Neural cell (in vitro differentiated cells): ENCODE measurements at regions not wholly inside any gene's neighbourhood (a gene's known extent, or its start where the extent isn't known, plus 50 kb on each side); places are given as distances from the start of the nearest gene placed in this dataset.

Source experiments
- H2AFZ ChIP-seq: fragments of 200-600, 300-800 bp; sonication (generic), shearing (Covaris generic); 2 replicates; pipeline ENCODE4 v1.6.0; 2014; ENCODE audit warnings: low read depth, mild to moderate bottlenecking, antibody characterized with exemption, low read length, moderate library complexity
- H3F3A ChIP-seq: fragments of 200-600 bp; shearing (Covaris generic); 2 replicates; pipeline ENCODE4 v1.6.1; 2016; ENCODE audit warnings: mild to moderate bottlenecking, moderate library complexity, mixed read lengths, antibody characterized with exemption, low read length; ENCODE audit not compliant: insufficient read depth, poor library complexity, severe bottlenecking
- H3K27ac ChIP-seq: fragments of 200-600, 300-800 bp; sonication (generic), shearing (Covaris generic); 2 replicates; pipeline ENCODE4 v1.5.1; 2014; ENCODE audit warnings: mild to moderate bottlenecking, low read length, moderate library complexity
- H3K27me3 ChIP-seq: fragments of 300-800, 200-600 bp; sonication (generic), shearing (Covaris generic); 2 replicates; pipeline ENCODE4 v1.6.0; 2014; ENCODE audit warnings: mild to moderate bottlenecking, low read depth, low read length, moderate library complexity; ENCODE audit not compliant: insufficient read depth
- H3K36me3 ChIP-seq: fragments of 300-800, 200-600 bp; sonication (generic), shearing (Covaris generic); 2 replicates; pipeline ENCODE4 v1.5.1; 2014; ENCODE audit warnings: mild to moderate bottlenecking, antibody characterized with exemption, low read length, moderate library complexity; ENCODE audit not compliant: insufficient read depth
- H3K4me2 ChIP-seq: fragments of 300-800, 200-600 bp; sonication (generic), shearing (Covaris generic); 2 replicates; pipeline ENCODE4 v1.6.0; 2014; ENCODE audit warnings: mild to moderate bottlenecking, low read length
- H3K4me3 ChIP-seq: fragments of 300-800, 200-600 bp; sonication (generic), shearing (Covaris generic); 2 replicates; pipeline ENCODE4 v1.5.1; 2014; ENCODE audit warnings: mild to moderate bottlenecking, low read length, moderate library complexity
- H3K79me2 ChIP-seq: fragments of 200-600 bp; shearing (Covaris generic); replicated peaks from 2 replicates; pipeline ENCODE4 v1.6.0; 2014; ENCODE audit warnings: mild to moderate bottlenecking, low read length, moderate library complexity; ENCODE audit not compliant: insufficient read depth
- H3K9ac ChIP-seq: fragments of 300-800, 200-600 bp; sonication (generic), shearing (Covaris generic); 2 replicates; pipeline ENCODE4 v1.6.1; 2016; ENCODE audit warnings: mild to moderate bottlenecking, low read length, mixed read lengths
- H3K9me2 ChIP-seq: fragments of 200-600 bp; shearing (Covaris generic); 2 replicates; pipeline ENCODE4 v1.6.1; 2016; ENCODE audit warnings: mild to moderate bottlenecking, low read length, mixed read lengths; ENCODE audit not compliant: insufficient read depth
- H3K9me3 ChIP-seq: fragments of 200-600, 300-800 bp; sonication (generic), shearing (Covaris generic); 2 replicates; pipeline ENCODE4 v1.6.1; 2016; ENCODE audit warnings: mild to moderate bottlenecking, mixed run types, low read length, moderate library complexity, mixed read lengths
- H4K20me1 ChIP-seq: fragments of 200-600 bp; shearing (Covaris generic); 2 replicates; pipeline ENCODE4 v1.6.1; 2016; ENCODE audit warnings: mild to moderate bottlenecking, mixed run types; ENCODE audit not compliant: insufficient read depth
- CTCF ChIP-seq: fragments of 450-650 bp; IDR thresholded peaks from 2 replicates; pipeline ENCODE4 v1.5.1; 2014; ENCODE audit warnings: antibody characterized with exemption, mild to moderate bottlenecking, moderate library complexity; ENCODE audit not compliant: poor library complexity, severe bottlenecking
- EP300 ChIP-seq: fragments of 450-650 bp; conservative IDR thresholded peaks from 2 replicates; pipeline ENCODE4 v1.6.1; 2014; ENCODE audit warnings: antibody characterized with exemption, mild to moderate bottlenecking, moderate library complexity; ENCODE audit not compliant: poor library complexity, severe bottlenecking
- EZH2 ChIP-seq: fragments of 200-600, 300-800 bp; shearing (Covaris generic), sonication (generic); IDR thresholded peaks from 2 replicates; pipeline ENCODE4 v1.6.1; 2014; ENCODE audit warnings: antibody characterized with exemption, low read length, borderline replicate concordance, mild to moderate bottlenecking; ENCODE audit not compliant: insufficient read depth, poor library complexity, severe bottlenecking
- MXI1 ChIP-seq: fragments of 450-650 bp; conservative IDR thresholded peaks from 2 replicates; pipeline ENCODE4 v1.6.1; 2014; ENCODE audit warnings: antibody characterized with exemption, mild to moderate bottlenecking; ENCODE audit not compliant: poor library complexity, severe bottlenecking
- POLR2AphosphoS5 ChIP-seq: IDR thresholded peaks from 2 replicates; pipeline ENCODE4 v1.6.1; 2012
- RAD21 ChIP-seq: fragments of 450-650 bp; conservative IDR thresholded peaks from 2 replicates; pipeline ENCODE4 v1.6.1; 2014; ENCODE audit warnings: antibody characterized with exemption, mild to moderate bottlenecking, moderate library complexity
- REST ChIP-seq: IDR thresholded peaks from 2 replicates; pipeline ENCODE4 v1.6.1; 2012; ENCODE audit warnings: borderline replicate concordance
- SMC3 ChIP-seq: fragments of 450-650 bp; conservative IDR thresholded peaks from 2 replicates; pipeline ENCODE4 v1.6.1; 2014; ENCODE audit warnings: antibody characterized with exemption, mild to moderate bottlenecking, moderate library complexity; ENCODE audit not compliant: poor library complexity
- TAF1 ChIP-seq: IDR thresholded peaks from 2 replicates; pipeline ENCODE4 v1.6.1; 2012; ENCODE audit warnings: low read depth

- Histone ChIP-seq H3K4me3 (no peak overlapping the region), H3K79me2 (no peaks in the 10 kb centered on the region), H3K36me3 (no peaks in the 10 kb centered on the region), H3K9me3 (no peaks in the 10 kb centered on the region), H3K4me2 (no peak overlapping the region), H2AFZ (no peak overlapping the region), H3K9me2 (no peaks in the 10 kb centered on the region), H3K27ac (no peak overlapping the region), H4K20me1 (no peaks in the 10 kb centered on the region), H3F3A (no peaks in the 10 kb centered on the region), H3K27me3 (no peaks in the 10 kb centered on the region), H3K9ac (no peak overlapping the region)
- TF ChIP-seq EP300 (no peak), SMC3 (no peak), MXI1 (no peak), REST (no peak), RAD21 (no peak), POLR2AphosphoS5 (no peak)
These were observed 179.6 kb upstream of the PDGFD start for GRCh38 chr11:104343578-104343977.

GRCh38 chr11:104340590-104340989, 176.6 kb upstream of the PDGFD start:
- Histone ChIP-seq H2AFZ (no peak overlapping the region), H3F3A (no peaks in the 10 kb centered on the region), H3K4me2 (no peak overlapping the region), H4K20me1 (no peaks in the 10 kb centered on the region), H3K4me3 (no peak overlapping the region), H3K9me3 (no peaks in the 10 kb centered on the region), H3K9me2 (no peaks in the 10 kb centered on the region), H3K36me3 (no peaks in the 10 kb centered on the region), H3K27ac (no peak overlapping the region), H3K79me2 (no peaks in the 10 kb centered on the region), H3K9ac (no peak overlapping the region), H3K27me3 (no peaks in the 10 kb centered on the region)
- no peak for TF ChIP-seq EP300
- TF ChIP-seq CTCF = no peak
- TF ChIP-seq POLR2AphosphoS5 = no peak
- TF ChIP-seq MXI1 = no peak
- TF ChIP-seq SMC3 = no peak
- TF ChIP-seq RAD21 = no peak

GRCh38 chr11:104339380-104339831, 175.5 kb upstream of the PDGFD start:
- Histone ChIP-seq H4K20me1 (no peaks in the 10 kb centered on the region), H3K27ac (no peak overlapping the region), H3K36me3 (no peaks in the 10 kb centered on the region), H3F3A (no peaks in the 10 kb centered on the region), H2AFZ (no peak overlapping the region), H3K27me3 (no peaks in the 10 kb centered on the region), H3K9me2 (no peaks in the 10 kb centered on the region), H3K79me2 (no peaks in the 10 kb centered on the region), H3K9ac (no peak overlapping the region), H3K4me2 (no peak overlapping the region), H3K9me3 (no peaks in the 10 kb centered on the region), H3K4me3 (no peak overlapping the region)
- TF ChIP-seq SMC3 (no peak), EP300 (no peak), CTCF (no peak), POLR2AphosphoS5 (no peak), RAD21 (no peak), REST (no peak), TAF1 (no peak), EZH2 (no peak), MXI1 (no peak)
